ENCODE measurements at regions not wholly inside any gene's neighbourhood (a gene's known extent, or its start where the extent isn't known, plus 50 kb on each side); places are given as distances from the start of the nearest gene placed in this dataset.
"Not testable (repeated sequence)": the region's sequence is repeated elsewhere in the genome, so short reads cannot be mapped to it uniquely, and the experiment has no call there.

GRCh38 chrX:37509349-37509748 is 62.1 kb upstream of the LANCL3 start:
- DNase-seq = no peak

- DNase-seq = not testable (repeated sequence)
Measured at GRCh38 chrX:37516512-37516911, 54.9 kb upstream of the LANCL3 start.

GRCh38 chrX:37519261-37519660 is 52.2 kb upstream of the LANCL3 start:
- not testable (repeated sequence) for DNase-seq

- DNase-seq = peak; percentile 39
Measured at GRCh38 chrX:37520860-37521450, 50.5 kb upstream of the LANCL3 start.
